GM20000 (cell line): ENCODE measurements at regions not wholly inside any gene's neighbourhood (a gene's known extent, or its start where the extent isn't known, plus 50 kb on each side); places are given as distances from the start of the nearest gene placed in this dataset.
A peak's percentile ranks its signal among the peaks of the same experiment; 100 is the strongest.
"Not testable (repeated sequence)": the region's sequence is repeated elsewhere in the genome, so short reads cannot be mapped to it uniquely, and the experiment has no call there.

Source experiments
- DNase-seq: peaks from one replicate; pipeline ENCODE4 v3.0.0; 2012; ENCODE audit warnings: low spot score
- TF ChIP-seq, protein P1 (sequence below): IDR thresholded peaks from 2 replicates; pipeline ENCODE4 v1.5.1; 2012; ENCODE audit warnings: mild to moderate bottlenecking, control low read depth; ENCODE audit errors: extremely low read depth, missing control alignments

GRCh38 chr7:7035851-7036250, 146.5 kb upstream of the C1GALT1 start:
- TF ChIP-seq, protein P1, sequence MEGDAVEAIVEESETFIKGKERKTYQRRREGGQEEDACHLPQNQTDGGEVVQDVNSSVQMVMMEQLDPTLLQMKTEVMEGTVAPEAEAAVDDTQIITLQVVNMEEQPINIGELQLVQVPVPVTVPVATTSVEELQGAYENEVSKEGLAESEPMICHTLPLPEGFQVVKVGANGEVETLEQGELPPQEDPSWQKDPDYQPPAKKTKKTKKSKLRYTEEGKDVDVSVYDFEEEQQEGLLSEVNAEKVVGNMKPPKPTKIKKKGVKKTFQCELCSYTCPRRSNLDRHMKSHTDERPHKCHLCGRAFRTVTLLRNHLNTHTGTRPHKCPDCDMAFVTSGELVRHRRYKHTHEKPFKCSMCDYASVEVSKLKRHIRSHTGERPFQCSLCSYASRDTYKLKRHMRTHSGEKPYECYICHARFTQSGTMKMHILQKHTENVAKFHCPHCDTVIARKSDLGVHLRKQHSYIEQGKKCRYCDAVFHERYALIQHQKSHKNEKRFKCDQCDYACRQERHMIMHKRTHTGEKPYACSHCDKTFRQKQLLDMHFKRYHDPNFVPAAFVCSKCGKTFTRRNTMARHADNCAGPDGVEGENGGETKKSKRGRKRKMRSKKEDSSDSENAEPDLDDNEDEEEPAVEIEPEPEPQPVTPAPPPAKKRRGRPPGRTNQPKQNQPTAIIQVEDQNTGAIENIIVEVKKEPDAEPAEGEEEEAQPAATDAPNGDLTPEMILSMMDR = no peak
- DNase-seq = no peak

GRCh38 chr7:7042286-7042893, 140.0 kb upstream of the C1GALT1 start:
- DNase-seq = not testable (repeated sequence)

DNA sequence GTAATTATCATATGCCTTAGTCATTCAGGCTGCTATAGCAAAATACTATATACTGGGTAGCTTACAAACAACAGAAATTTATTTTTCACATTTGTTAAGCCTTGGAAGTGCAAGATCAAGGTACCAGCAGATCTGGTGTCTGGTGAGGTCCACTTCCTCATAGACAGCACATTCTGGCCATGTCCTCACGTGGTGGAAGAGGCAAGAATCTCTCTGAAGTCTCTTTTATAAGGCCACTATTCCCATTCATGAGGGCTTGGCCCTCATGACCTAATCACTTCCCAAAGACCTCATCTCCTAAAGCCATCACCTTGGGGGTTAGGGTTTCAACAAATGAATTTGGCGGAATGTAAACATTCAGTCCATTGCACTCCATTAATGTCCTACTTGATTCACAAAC, 137.5 kb upstream of the C1GALT1 start:
- TF ChIP-seq, protein P1 = no peak
- no peak for DNase-seq

GRCh38 chr7:7048213-7048612, 134.1 kb upstream of the C1GALT1 start:
- TF ChIP-seq, protein P1 = no peak
- no peak for DNase-seq

DNA sequence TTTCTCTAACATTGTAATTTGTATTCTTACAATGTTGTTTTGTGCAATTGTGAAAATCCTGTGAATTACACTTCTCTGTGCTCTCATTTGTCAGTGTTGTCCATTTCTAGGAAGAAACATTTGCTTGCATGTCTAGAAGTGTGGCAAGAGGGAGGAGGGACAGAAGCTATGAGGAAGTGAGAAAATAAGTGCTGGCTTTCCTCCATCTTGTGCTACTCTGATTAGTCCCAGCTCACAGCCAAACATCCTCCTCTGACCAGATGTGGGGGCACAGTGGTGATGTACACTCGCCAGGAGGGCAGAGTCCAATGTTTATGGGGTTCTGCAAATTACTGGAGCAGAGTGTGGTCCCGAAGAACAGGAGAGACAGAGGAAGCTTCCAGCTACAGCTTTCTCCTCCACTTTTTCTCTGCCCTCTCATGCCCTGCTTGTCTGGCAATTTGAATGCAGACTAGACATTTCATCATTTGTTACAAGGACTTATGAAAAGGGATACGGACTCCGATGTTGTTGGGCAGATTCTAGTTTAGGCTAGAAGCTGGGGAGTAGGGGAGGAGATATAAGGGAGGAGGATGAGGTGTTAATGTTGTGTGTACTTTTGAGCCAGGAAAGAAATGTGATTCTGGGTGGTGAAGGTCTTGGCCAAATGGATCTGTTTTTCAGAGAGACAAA, 131.0 kb upstream of the C1GALT1 start:
- DNase-seq = peak; percentile 23
- TF ChIP-seq, protein P1 = no peak

DNA sequence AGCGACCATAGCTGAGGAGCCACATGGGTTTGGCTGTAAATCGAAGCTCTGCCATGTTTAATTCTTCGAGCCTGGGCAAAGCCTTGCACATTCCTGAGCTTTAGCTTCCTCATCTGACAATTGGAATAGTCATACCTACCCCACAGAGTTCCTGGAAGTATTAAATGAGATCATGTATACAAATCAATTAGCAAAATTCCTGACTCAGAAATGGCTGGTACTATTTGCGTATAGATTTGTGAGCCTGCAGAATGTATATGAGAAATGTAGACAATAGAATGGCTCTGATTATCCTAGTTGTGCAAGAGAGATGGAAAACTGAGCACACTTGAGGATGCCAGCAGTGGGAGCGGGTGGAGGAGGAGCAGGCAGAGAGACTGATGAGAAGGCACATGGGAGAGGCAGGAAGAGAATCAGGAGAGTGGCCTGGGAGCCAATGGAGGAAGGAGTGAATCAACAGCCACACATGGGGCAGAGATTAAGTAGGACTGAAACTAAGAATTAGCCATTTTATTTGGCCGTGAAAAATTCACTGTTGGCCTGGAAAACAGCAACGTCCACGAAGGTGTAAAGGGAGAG, 128.0 kb upstream of the C1GALT1 start:
- TF ChIP-seq, protein P1 = no peak

DNA sequence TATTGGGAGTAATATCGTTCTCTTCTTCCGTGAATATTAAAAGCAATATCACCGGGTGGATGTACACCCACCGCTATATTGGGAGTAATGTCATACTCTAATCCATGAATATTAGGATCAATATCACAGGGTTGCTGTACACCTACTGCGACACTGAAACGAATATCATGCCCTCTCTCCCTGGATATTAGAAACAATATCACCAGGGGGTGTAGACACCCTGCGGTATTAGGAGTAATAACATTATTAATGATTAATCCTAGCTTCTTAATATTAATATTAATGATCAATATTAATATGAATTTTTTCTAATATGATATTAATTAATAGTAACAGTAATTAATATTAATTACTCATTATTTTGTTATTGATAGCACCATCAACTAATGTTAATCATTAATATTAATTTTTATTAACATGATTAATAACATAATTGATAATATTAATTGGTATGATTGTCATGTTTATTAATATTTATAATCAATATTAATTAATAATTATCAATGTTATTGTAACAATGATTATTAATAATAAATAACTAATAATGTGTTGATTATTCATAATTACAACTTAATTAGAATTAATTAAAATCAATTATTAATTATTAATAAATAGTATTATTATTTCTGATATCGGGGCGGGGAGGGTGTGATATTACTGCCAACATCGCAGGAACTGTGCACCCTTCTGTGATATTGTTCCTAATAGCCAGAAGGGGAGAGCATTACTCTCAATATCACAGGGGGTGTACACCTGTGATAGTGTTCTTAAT, 121.3 kb upstream of the C1GALT1 start:
- DNase-seq = no peak
- TF ChIP-seq, protein P1 = no peak

More for the DNA sequence above, 128.0 kb upstream of the C1GALT1 start:
- DNase-seq = no peak
